Suprapubic skin (tissue), 4 donors: ENCODE measurements at regions not wholly inside any gene's neighbourhood (a gene's known extent, or its start where the extent isn't known, plus 50 kb on each side); places are given as distances from the start of the nearest gene placed in this dataset.
A peak's percentile ranks its signal among the peaks of the same experiment; 100 is the strongest.

ENCODE experiments used
- DNase-seq, 2 donors: peaks; one replicate each; pipeline ENCODE4 v3.0.0-alpha.2; 2019; ENCODE audit warnings: low spot score in 2 of 2
- H3K27ac ChIP-seq: fragments of 200-600 bp; sonication (generic); one replicate; pipeline ENCODE4 v1.5.1; 2019
- H3K27me3 ChIP-seq: fragments of 200-600 bp; sonication (generic); one replicate; pipeline ENCODE4 v1.5.1; 2019
- H3K36me3 ChIP-seq: fragments of 200-600 bp; sonication (generic); one replicate; pipeline ENCODE4 v1.5.1; 2019
- H3K4me1 ChIP-seq: fragments of 200-600 bp; sonication (generic); one replicate; pipeline ENCODE4 v1.5.1; 2019
- H3K4me3 ChIP-seq: fragments of 200-600 bp; sonication (generic); one replicate; pipeline ENCODE4 v1.5.1; 2019; ENCODE audit warnings: mild to moderate bottlenecking
- H3K9me3 ChIP-seq: fragments of 200-600 bp; sonication (generic); one replicate; pipeline ENCODE4 v1.5.1; 2019
- CTCF ChIP-seq, 2 donors: fragments of 200-600 bp in 1 of 2; fragments of 450-650 bp in 1 of 2; sonication (generic) in 1 of 2; IDR thresholded peaks; one replicate each; pipeline ENCODE4 v1.5.1; 2016 to 2019; ENCODE audit warnings: antibody characterized with exemption in 2 of 2, mild to moderate bottlenecking in 1 of 2, moderate library complexity in 1 of 2
- EP300 ChIP-seq: sonication (generic); formaldehyde crosslinking; IDR thresholded peaks from one replicate; pipeline ENCODE4 v1.6.1; 2017; ENCODE audit warnings: antibody characterized with exemption
- POLR2A ChIP-seq, 2 donors: fragments of 450-650 bp; IDR thresholded peaks; one replicate each; pipeline ENCODE4 v1.6.1; 2017; ENCODE audit warnings: antibody characterized with exemption in 2 of 2, mild to moderate bottlenecking in 2 of 2, moderate library complexity in 2 of 2
- POLR2AphosphoS5 ChIP-seq, 3 donors: sonication (generic); formaldehyde crosslinking; IDR thresholded peaks; one replicate each; pipeline ENCODE4 v1.6.1; 2017; ENCODE audit warnings: antibody characterized with exemption in 3 of 3
- WGBS: methylation state at CpG from one replicate; pipeline ENCODE4 v1.1.5; 2018; 5-methylcytosine and 5-hydroxymethylcytosine counted together

- 94% methylated on average over 1 of the region's 1 CpG for WGBS
- Histone ChIP-seq H3K4me3 (no peak overlapping the region), H3K9me3 (no peaks in the 10 kb centered on the region), H3K27ac (no peak overlapping the region), H3K27me3 (peaks cover 55% of the 10 kb centered on the region), H3K4me1 (no peaks in the 10 kb centered on the region), H3K36me3 (no peaks in the 10 kb centered on the region)
- no peak for DNase-seq
- TF ChIP-seq CTCF (IDR thresholded peaks at IDR 0.05) (no peak), POLR2A (IDR thresholded peaks at IDR 0.05) (no peak), POLR2AphosphoS5 (IDR thresholded peaks at IDR 0.05) (no peak), EP300 (no peak)
These were observed 69.2 kb upstream of the ADRA2C start for GRCh38 chr4:3697033-3697432.

GRCh38 chr4:3690551-3691152 lies 75.5 kb upstream of the ADRA2C start:
- H3K36me3 ChIP-seq = no peaks in the 10 kb centered on the region
- DNase-seq = peak; percentile 36 to 70
- peaks cover 36% of the 10 kb centered on the region for H3K27me3 ChIP-seq
- H3K4me1 ChIP-seq = no peaks in the 10 kb centered on the region
- TF ChIP-seq POLR2A (IDR thresholded peaks at IDR 0.05) = no peak
- TF ChIP-seq EP300 = no peak
- TF ChIP-seq CTCF (IDR thresholded peaks at IDR 0.05) = no peak
- no peak for TF ChIP-seq POLR2AphosphoS5 (IDR thresholded peaks at IDR 0.05)
- no peak overlapping the region for H3K27ac ChIP-seq
- H3K9me3 ChIP-seq = no peaks in the 10 kb centered on the region
- no peak overlapping the region for H3K4me3 ChIP-seq
- 86% methylated on average over 19 of the region's 22 CpGs for WGBS

- no peak overlapping the region for H3K27ac ChIP-seq
- no peaks in the 10 kb centered on the region for H3K9me3 ChIP-seq
- no peaks in the 10 kb centered on the region for H3K36me3 ChIP-seq
- no peak overlapping the region for H3K4me3 ChIP-seq
- H3K27me3 ChIP-seq = peaks cover 43% of the 10 kb centered on the region
- peak; percentile 51 to 75 for DNase-seq
- TF ChIP-seq EP300 (no peak), POLR2AphosphoS5 (IDR thresholded peaks at IDR 0.05) (no peak), CTCF (IDR thresholded peaks at IDR 0.05) (no peak), POLR2A (IDR thresholded peaks at IDR 0.05) (no peak)
- no peaks in the 10 kb centered on the region for H3K4me1 ChIP-seq
- 84% methylated on average over 34 of the region's 41 CpGs for WGBS
These were observed 76.3 kb upstream of the ADRA2C start for GRCh38 chr4:3689576-3690550.

GRCh38 chr4:3689006-3689405 lies 77.2 kb upstream of the ADRA2C start:
- no peak overlapping the region for H3K27ac ChIP-seq
- peaks cover 52% of the 10 kb centered on the region for H3K27me3 ChIP-seq
- H3K9me3 ChIP-seq = no peaks in the 10 kb centered on the region
- no peaks in the 10 kb centered on the region for H3K4me1 ChIP-seq
- 84% methylated on average over 21 of the region's 21 CpGs for WGBS
- no peak overlapping the region for H3K4me3 ChIP-seq
- no peaks in the 10 kb centered on the region for H3K36me3 ChIP-seq
- TF ChIP-seq POLR2A (IDR thresholded peaks at IDR 0.05) = no peak
- DNase-seq = peak; percentile 37 to 65

- no peak for TF ChIP-seq EP300
- TF ChIP-seq POLR2A (IDR thresholded peaks at IDR 0.05) = no peak
- TF ChIP-seq CTCF (IDR thresholded peaks at IDR 0.05) = no peak
- TF ChIP-seq POLR2AphosphoS5 (IDR thresholded peaks at IDR 0.05) = no peak
- H3K27ac ChIP-seq = no peak overlapping the region
- H3K27me3 ChIP-seq = peaks cover 54% of the 10 kb centered on the region
- 78% methylated on average over 22 of the region's 24 CpGs for WGBS
- no peaks in the 10 kb centered on the region for H3K9me3 ChIP-seq
- H3K36me3 ChIP-seq = no peaks in the 10 kb centered on the region
- no peak overlapping the region for H3K4me3 ChIP-seq
- no peaks in the 10 kb centered on the region for H3K4me1 ChIP-seq
- DNase-seq = peak; percentile 43 to 53
These were observed 77.9 kb upstream of the ADRA2C start for GRCh38 chr4:3688018-3688998.
